ENCODE measurements at regions not wholly inside any gene's neighbourhood (a gene's known extent, or its start where the extent isn't known, plus 50 kb on each side); places are given as distances from the start of the nearest gene placed in this dataset.

DNA sequence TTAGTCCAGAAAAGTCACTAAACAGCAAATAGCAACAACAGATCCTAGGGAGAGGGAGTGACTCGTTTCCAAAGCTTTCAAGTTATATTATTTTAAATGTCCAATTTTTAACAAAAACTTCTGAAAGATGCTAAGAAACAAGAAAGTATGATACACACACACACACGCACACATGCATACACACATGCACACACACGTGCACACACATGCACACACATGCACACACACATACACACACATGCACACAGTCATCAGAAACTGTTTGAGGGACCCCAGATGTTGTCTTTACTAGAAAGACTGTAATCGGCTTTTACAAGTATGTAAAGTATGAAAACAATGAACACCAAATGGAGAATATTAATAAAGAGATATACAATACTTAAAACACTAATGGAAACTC, 825.4 kb downstream of the UQCRFS1 start:
- intact Hi-C loops (cut with micrococcal nuclease; ENCODE audit: unreplicated experiment): no loop called here
- H3K4me3 ChIP-seq (ENCODE audit: low read depth, low read length, poor library complexity, severe bottlenecking): no peak overlapping the region

DNA sequence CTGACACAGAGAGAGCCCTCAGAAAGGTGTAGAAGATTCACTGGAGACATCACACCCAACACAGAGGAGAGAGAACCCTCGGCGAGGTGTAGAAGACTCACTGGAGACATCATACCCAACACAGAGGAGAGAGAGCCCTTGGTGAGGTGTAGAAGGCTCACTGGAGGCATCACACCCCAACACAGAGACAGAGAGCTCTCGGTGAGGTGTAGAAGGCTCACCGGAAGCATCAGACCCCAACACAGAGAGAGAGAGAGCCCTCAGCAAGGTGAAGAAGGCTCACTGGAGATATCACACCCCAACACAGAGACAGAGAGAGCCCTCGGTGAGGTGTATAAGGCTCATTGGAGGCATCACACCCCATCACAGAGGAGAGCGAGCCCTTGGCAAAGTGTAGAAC, 826.5 kb downstream of the UQCRFS1 start:
- no peaks in the 10 kb centered on the region for H3K36me3 ChIP-seq (ENCODE audit: insufficient read depth, low read length, poor library complexity, severe bottlenecking)
- no peak overlapping the region for H3K27ac ChIP-seq (ENCODE audit: low read depth, low read length, poor library complexity, severe bottlenecking)
- intact Hi-C loops (cut with micrococcal nuclease; ENCODE audit: unreplicated experiment): no loop called here
- CTCF ChIA-PET: no interaction called here
- BruUV-seq (replicated peaks): no TSS peak
- no peak for TF ChIP-seq EZH2 (IDR thresholded peaks at IDR 0.05; ENCODE audit: borderline replicate concordance, low read depth, low read length, poor library complexity, severe bottlenecking)
- TF ChIP-seq, protein P1, sequence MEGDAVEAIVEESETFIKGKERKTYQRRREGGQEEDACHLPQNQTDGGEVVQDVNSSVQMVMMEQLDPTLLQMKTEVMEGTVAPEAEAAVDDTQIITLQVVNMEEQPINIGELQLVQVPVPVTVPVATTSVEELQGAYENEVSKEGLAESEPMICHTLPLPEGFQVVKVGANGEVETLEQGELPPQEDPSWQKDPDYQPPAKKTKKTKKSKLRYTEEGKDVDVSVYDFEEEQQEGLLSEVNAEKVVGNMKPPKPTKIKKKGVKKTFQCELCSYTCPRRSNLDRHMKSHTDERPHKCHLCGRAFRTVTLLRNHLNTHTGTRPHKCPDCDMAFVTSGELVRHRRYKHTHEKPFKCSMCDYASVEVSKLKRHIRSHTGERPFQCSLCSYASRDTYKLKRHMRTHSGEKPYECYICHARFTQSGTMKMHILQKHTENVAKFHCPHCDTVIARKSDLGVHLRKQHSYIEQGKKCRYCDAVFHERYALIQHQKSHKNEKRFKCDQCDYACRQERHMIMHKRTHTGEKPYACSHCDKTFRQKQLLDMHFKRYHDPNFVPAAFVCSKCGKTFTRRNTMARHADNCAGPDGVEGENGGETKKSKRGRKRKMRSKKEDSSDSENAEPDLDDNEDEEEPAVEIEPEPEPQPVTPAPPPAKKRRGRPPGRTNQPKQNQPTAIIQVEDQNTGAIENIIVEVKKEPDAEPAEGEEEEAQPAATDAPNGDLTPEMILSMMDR (conservative IDR thresholded peaks at IDR 0.05; ENCODE audit: low read depth, low read length): no peak
- no peaks in the 10 kb centered on the region for H3K4me1 ChIP-seq (ENCODE audit: insufficient read depth, low read length, poor library complexity, severe bottlenecking)
- H3K4me3 ChIP-seq (ENCODE audit: low read depth, low read length, poor library complexity, severe bottlenecking): no peak overlapping the region
- no peak for DNase-seq (ENCODE audit: low spot score)
- H3K9me3 ChIP-seq (ENCODE audit: low read depth, low read length, poor library complexity, severe bottlenecking): peaks cover 12% of the 10 kb centered on the region
- POLR2A ChIA-PET (ENCODE audit: low non-redundant PET): no interaction called here
- H3K27me3 ChIP-seq (replicated peaks; ENCODE audit: insufficient read depth, low read depth, low read length, poor library complexity): no peaks in the 10 kb centered on the region

More for the DNA sequence above, 825.4 kb downstream of the UQCRFS1 start:
- CTCF ChIA-PET: no interaction called here
- BruUV-seq (replicated peaks): no TSS peak
- Histone ChIP-seq H3K27me3 (replicated peaks; ENCODE audit: insufficient read depth, low read depth, low read length, poor library complexity) (no peaks in the 10 kb centered on the region), H3K27ac (ENCODE audit: low read depth, low read length, poor library complexity, severe bottlenecking) (no peak overlapping the region), H3K36me3 (ENCODE audit: insufficient read depth, low read length, poor library complexity, severe bottlenecking) (no peaks in the 10 kb centered on the region), H3K9me3 (ENCODE audit: low read depth, low read length, poor library complexity, severe bottlenecking) (peaks cover 12% of the 10 kb centered on the region), H3K4me1 (ENCODE audit: insufficient read depth, low read length, poor library complexity, severe bottlenecking) (no peaks in the 10 kb centered on the region)
- DNase-seq (ENCODE audit: low spot score): no peak
- no peak for TF ChIP-seq EZH2 (IDR thresholded peaks at IDR 0.05; ENCODE audit: borderline replicate concordance, low read depth, low read length, poor library complexity, severe bottlenecking)
- TF ChIP-seq, protein P1 (conservative IDR thresholded peaks at IDR 0.05; ENCODE audit: low read depth, low read length): no peak
- POLR2A ChIA-PET (ENCODE audit: low non-redundant PET): no interaction called here

DNA sequence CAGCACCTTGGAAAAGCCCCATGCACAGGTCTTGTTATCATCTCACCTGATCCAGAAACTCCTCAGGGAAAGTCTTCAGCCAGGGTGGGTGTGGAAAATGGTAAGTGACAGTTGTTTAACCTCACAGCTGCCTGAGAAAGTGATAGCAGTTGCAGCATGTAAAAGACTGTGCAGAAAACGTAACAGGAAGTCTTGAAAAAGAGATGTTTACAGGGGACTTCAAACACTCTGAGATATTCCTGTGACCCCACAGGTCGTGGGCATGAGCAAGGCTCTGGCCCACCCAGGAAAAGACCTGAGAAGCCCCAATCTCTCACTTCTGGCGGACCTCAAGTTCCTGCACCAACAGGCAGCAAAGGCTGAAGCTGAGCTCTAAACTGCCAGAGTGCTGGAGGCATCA, 826.9 kb downstream of the UQCRFS1 start:
- H3K4me1 ChIP-seq (ENCODE audit: insufficient read depth, low read length, poor library complexity, severe bottlenecking): no peaks in the 10 kb centered on the region
- no peaks in the 10 kb centered on the region for H3K36me3 ChIP-seq (ENCODE audit: insufficient read depth, low read length, poor library complexity, severe bottlenecking)
- TF ChIP-seq, protein P1 (conservative IDR thresholded peaks at IDR 0.05; ENCODE audit: low read depth, low read length): no peak
- TF ChIP-seq EZH2 (IDR thresholded peaks at IDR 0.05; ENCODE audit: borderline replicate concordance, low read depth, low read length, poor library complexity, severe bottlenecking): no peak
- BruUV-seq (replicated peaks): no TSS peak
- intact Hi-C loops (cut with micrococcal nuclease; ENCODE audit: unreplicated experiment): no loop called here
- H3K9me3 ChIP-seq (ENCODE audit: low read depth, low read length, poor library complexity, severe bottlenecking): peaks cover 12% of the 10 kb centered on the region
- POLR2A ChIA-PET (ENCODE audit: low non-redundant PET): no interaction called here
- H3K27ac ChIP-seq (ENCODE audit: low read depth, low read length, poor library complexity, severe bottlenecking): no peak overlapping the region
- H3K27me3 ChIP-seq (replicated peaks; ENCODE audit: insufficient read depth, low read depth, low read length, poor library complexity): no peaks in the 10 kb centered on the region
- no peak for DNase-seq (ENCODE audit: low spot score)
- no peak overlapping the region for H3K4me3 ChIP-seq (ENCODE audit: low read depth, low read length, poor library complexity, severe bottlenecking)
- CTCF ChIA-PET: no interaction called here
